ENCODE measurements at regions not wholly inside any gene's neighbourhood (a gene's known extent, or its start where the extent isn't known, plus 50 kb on each side); places are given as distances from the start of the nearest gene placed in this dataset.

- TF ChIP-seq POLR2A (IDR thresholded peaks at IDR 0.05) (no peak), CTCF (IDR thresholded peaks at IDR 0.05) (no peak)
Measured at GRCh38 chr3:180296971-180297370, 260.2 kb upstream of the PEX5L start.
